Mesendoderm (in vitro differentiated cells): ENCODE measurements at regions not wholly inside any gene's neighbourhood (a gene's known extent, or its start where the extent isn't known, plus 50 kb on each side); places are given as distances from the start of the nearest gene placed in this dataset.

Source experiments
- DNase-seq: peaks from one replicate; pipeline ENCODE4 v3.0.0; 2013
- H2AK5ac ChIP-seq: 2 replicates; pipeline ENCODE4 v1.6.1; 2013; ENCODE audit warnings: low read length, inconsistent platforms
- H2BK120ac ChIP-seq: 2 replicates; pipeline ENCODE4 v1.6.1; 2013; ENCODE audit warnings: low read depth, mild to moderate bottlenecking, low read length, moderate library complexity, mixed read lengths
- H2BK15ac ChIP-seq: replicated peaks from 2 replicates; pipeline ENCODE4 v1.6.1; 2013; ENCODE audit warnings: low read depth, mild to moderate bottlenecking, moderate library complexity
- H2BK5ac ChIP-seq: 2 replicates; pipeline ENCODE4 v1.6.1; 2013; ENCODE audit warnings: low read length, inconsistent platforms
- H3K18ac ChIP-seq: 2 replicates; pipeline ENCODE4 v1.6.1; 2013; ENCODE audit warnings: mild to moderate bottlenecking, low read length, mixed read lengths
- H3K23ac ChIP-seq: one replicate; pipeline ENCODE4 v1.6.1; 2013; ENCODE audit warnings: low read length
- H3K27ac ChIP-seq: 2 replicates; pipeline ENCODE4 v1.5.1; 2013; ENCODE audit warnings: low read depth, mild to moderate bottlenecking, inconsistent platforms, low read length, moderate library complexity
- H3K27me3 ChIP-seq: 2 replicates; pipeline ENCODE4 v1.6.1; 2013; ENCODE audit warnings: low read length, control low read depth, mild to moderate bottlenecking, inconsistent platforms; ENCODE audit not compliant: insufficient read depth, poor library complexity
- H3K36me3 ChIP-seq: 2 replicates; pipeline ENCODE4 v1.6.1; 2013; ENCODE audit warnings: low read length, inconsistent platforms; ENCODE audit not compliant: control insufficient read depth, insufficient read depth
- H3K4ac ChIP-seq: one replicate; pipeline ENCODE4 v1.6.1; 2013; ENCODE audit warnings: low read depth, mild to moderate bottlenecking, low read length, moderate library complexity
- H3K4me1 ChIP-seq: 2 replicates; pipeline ENCODE4 v1.6.1; 2013; ENCODE audit warnings: low read depth, low read length, inconsistent platforms; ENCODE audit not compliant: control insufficient read depth
- H3K4me2 ChIP-seq: 2 replicates; pipeline ENCODE4 v1.6.1; 2013; ENCODE audit warnings: low read length
- H3K4me3 ChIP-seq: 2 replicates; pipeline ENCODE4 v1.5.1; 2013; ENCODE audit warnings: mild to moderate bottlenecking, low read length
- H3K56ac ChIP-seq: one replicate; pipeline ENCODE4 v1.6.1; 2013; ENCODE audit warnings: low read length
- H3K79me1 ChIP-seq: 2 replicates; pipeline ENCODE4 v1.6.1; 2013; ENCODE audit warnings: low read length, inconsistent platforms
- H3K79me2 ChIP-seq: 2 replicates; pipeline ENCODE4 v1.6.1; 2013; ENCODE audit warnings: mild to moderate bottlenecking, low read length; ENCODE audit not compliant: control insufficient read depth, insufficient read depth
- H3K9ac ChIP-seq: 2 replicates; pipeline ENCODE4 v1.6.1; 2013; ENCODE audit warnings: low read length, inconsistent platforms
- H4K5ac ChIP-seq: one replicate; pipeline ENCODE4 v1.6.1; 2013; ENCODE audit warnings: low read length
- H4K8ac ChIP-seq: one replicate; pipeline ENCODE4 v1.6.1; 2013; ENCODE audit warnings: low read depth, mild to moderate bottlenecking, control low read depth, low read length, moderate library complexity
- WGBS: extraction: QIAGEN DNeasy Blood & Tissue Kit; methylation state at CpG from one replicate; pipeline ENCODE4 v1.1.7; 2013; ENCODE audit warnings: low lambda C conversion rate, missing lambda C conversion rate; ENCODE audit not compliant: insufficient coverage; ENCODE audit errors: extremely low coverage; 5-methylcytosine and 5-hydroxymethylcytosine counted together

DNA sequence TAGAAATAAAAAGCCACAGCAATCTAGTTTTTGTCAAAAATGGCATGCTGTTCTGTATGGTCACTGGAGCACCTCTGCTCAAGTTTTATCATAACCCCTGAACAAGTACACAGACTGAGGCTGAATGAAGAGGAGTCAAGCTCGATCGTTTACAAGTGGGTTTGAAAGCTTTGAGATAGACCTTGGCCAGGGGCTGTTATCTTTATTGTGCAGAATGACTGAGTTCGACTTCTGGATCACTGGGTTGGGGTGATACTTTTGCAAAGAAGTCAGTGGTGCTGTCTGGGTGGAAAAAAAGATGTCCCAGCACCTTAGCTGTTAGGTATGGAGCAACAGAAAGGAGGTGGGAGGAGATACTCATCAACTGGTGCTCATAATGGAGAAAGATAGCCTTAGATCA, 446.0 kb downstream of the HACE1 start:
- Histone ChIP-seq H3K36me3 (no peaks in the 10 kb centered on the region), H3K56ac (no peak overlapping the region), H3K27ac (no peak overlapping the region)

DNA sequence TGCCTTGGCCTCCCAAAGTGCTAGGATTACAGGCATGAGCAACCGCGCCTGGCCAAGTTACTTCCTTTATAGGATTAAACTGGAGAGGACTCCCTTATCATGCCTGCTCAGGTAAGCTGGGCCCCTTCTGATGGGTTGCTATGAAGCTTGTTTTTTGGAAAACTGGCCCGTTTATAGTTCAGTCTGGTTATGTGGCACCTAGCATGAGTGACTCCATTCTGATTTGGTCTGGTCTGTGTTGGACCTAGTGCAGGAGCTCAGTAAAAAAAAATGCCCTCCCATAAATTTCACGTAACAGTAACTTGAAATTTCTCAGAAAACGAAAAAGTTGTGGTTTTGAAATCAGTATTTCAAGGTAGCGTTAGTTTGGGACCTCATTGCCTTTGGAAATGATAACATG, 448.4 kb downstream of the HACE1 start:
- H3K4me3 ChIP-seq, result no peak overlapping the region
- H3K79me2 ChIP-seq, result no peaks in the 10 kb centered on the region
- H2BK120ac ChIP-seq, result no peak overlapping the region
- H3K9ac ChIP-seq, result no peak overlapping the region
- no peak overlapping the region for H4K5ac ChIP-seq
- no CpG with 5 or more reads among the region's 6 CpGs for WGBS
- no peak overlapping the region for H4K8ac ChIP-seq
- H2BK15ac ChIP-seq, result no peak overlapping the region
- H3K56ac ChIP-seq, result no peak overlapping the region
- no peak for DNase-seq
- no peak overlapping the region for H3K18ac ChIP-seq
- no peaks in the 10 kb centered on the region for H3K27me3 ChIP-seq
- H3K4me2 ChIP-seq, result no peak overlapping the region
- no peaks in the 10 kb centered on the region for H3K36me3 ChIP-seq
- H3K23ac ChIP-seq, result no peak overlapping the region
- H2AK5ac ChIP-seq, result no peak overlapping the region
- no peak overlapping the region for H3K4ac ChIP-seq
- H3K79me1 ChIP-seq, result no peaks in the 10 kb centered on the region
- peaks cover 2% of the 10 kb centered on the region for H3K4me1 ChIP-seq
- no peak overlapping the region for H2BK5ac ChIP-seq
- H3K27ac ChIP-seq, result no peak overlapping the region

More for the DNA sequence above, 446.0 kb downstream of the HACE1 start:
- Histone ChIP-seq H3K4me1 (no peaks in the 10 kb centered on the region), H3K79me1 (no peaks in the 10 kb centered on the region), H4K8ac (no peak overlapping the region), H3K27me3 (no peaks in the 10 kb centered on the region), H2BK120ac (no peak overlapping the region), H3K79me2 (no peaks in the 10 kb centered on the region), H3K18ac (no peak overlapping the region), H3K9ac (no peak overlapping the region), H4K5ac (no peak overlapping the region), H3K4ac (no peak overlapping the region), H3K23ac (no peak overlapping the region), H3K4me2 (no peak overlapping the region), H2BK15ac (no peak overlapping the region), H3K4me3 (no peak overlapping the region), H2AK5ac (no peak overlapping the region), H2BK5ac (no peak overlapping the region)
- no CpG with 5 or more reads among the region's 3 CpGs for WGBS
- peak; percentile 18 for DNase-seq

DNA sequence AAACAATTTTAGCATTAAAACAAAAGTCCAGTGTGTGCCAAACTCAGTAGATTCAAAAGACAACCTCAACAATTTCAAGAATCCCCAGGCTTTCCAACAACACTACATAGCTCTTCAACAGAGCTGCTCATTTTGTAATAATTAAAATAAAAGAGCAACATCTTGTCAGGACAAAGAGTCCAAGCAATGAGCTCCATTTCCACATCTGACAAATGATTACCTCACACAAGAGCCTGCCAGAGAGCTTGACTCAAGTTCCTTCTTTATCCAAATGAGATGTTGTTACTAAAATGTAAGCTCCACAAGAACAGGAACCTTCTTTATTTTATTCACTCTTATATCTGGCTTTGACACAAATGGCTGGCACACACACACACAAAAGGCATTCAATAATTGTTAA, 449.8 kb downstream of the HACE1 start:
- no peak overlapping the region for H3K23ac ChIP-seq
- no peaks in the 10 kb centered on the region for H3K79me1 ChIP-seq
- no peak overlapping the region for H2BK15ac ChIP-seq
- no peak overlapping the region for H3K18ac ChIP-seq
- H4K5ac ChIP-seq, result no peak overlapping the region
- no peak overlapping the region for H3K56ac ChIP-seq
- H3K4me3 ChIP-seq, result no peak overlapping the region
- H2BK5ac ChIP-seq, result no peak overlapping the region
- no peak overlapping the region for H3K4me2 ChIP-seq
- no peak overlapping the region for H3K27ac ChIP-seq
- no peak for DNase-seq
- H3K79me2 ChIP-seq, result no peaks in the 10 kb centered on the region
- H2AK5ac ChIP-seq, result no peak overlapping the region
- no peak overlapping the region for H4K8ac ChIP-seq
- no peak overlapping the region for H3K9ac ChIP-seq
- H3K4me1 ChIP-seq, result peaks cover 2% of the 10 kb centered on the region
- no peaks in the 10 kb centered on the region for H3K27me3 ChIP-seq
- no peak overlapping the region for H3K4ac ChIP-seq
- H3K36me3 ChIP-seq, result no peaks in the 10 kb centered on the region
- H2BK120ac ChIP-seq, result peak overlapping the region; percentile 45

DNA sequence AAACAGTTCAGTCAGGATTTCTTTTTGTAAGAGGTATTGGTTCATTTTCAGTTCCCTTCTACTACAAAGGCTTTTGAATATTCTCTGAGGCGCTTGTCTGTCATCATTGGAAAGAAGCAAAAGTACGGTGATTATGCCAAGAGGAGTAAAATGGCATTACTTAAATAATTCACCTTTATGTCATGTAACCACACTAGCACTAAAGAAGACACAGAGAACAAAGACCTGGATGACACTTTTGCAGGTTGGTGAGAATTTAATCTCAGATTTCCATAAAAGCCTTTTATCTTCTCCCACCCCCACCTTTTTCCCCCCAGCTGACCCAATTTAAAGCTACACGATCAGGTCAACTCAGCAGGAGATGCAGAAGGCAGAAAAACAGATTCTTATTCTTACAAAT, 451.8 kb downstream of the HACE1 start:
- H3K27ac ChIP-seq, result no peak overlapping the region
- H3K79me2 ChIP-seq, result no peaks in the 10 kb centered on the region
- H2BK15ac ChIP-seq, result no peak overlapping the region
- no peak overlapping the region for H3K4ac ChIP-seq
- H3K4me2 ChIP-seq, result no peak overlapping the region
- H3K9ac ChIP-seq, result no peak overlapping the region
- H4K8ac ChIP-seq, result no peak overlapping the region
- no peak overlapping the region for H3K4me3 ChIP-seq
- no peak overlapping the region for H2BK5ac ChIP-seq
- H2AK5ac ChIP-seq, result no peak overlapping the region
- H3K27me3 ChIP-seq, result no peaks in the 10 kb centered on the region
- no peak overlapping the region for H3K18ac ChIP-seq
- WGBS, result no CpG with 5 or more reads among the region's 3 CpGs
- H3K79me1 ChIP-seq, result no peaks in the 10 kb centered on the region
- no peak overlapping the region for H2BK120ac ChIP-seq
- H3K36me3 ChIP-seq, result no peaks in the 10 kb centered on the region
- no peak overlapping the region for H3K23ac ChIP-seq
- H4K5ac ChIP-seq, result no peak overlapping the region
- H3K4me1 ChIP-seq, result peaks cover 2% of the 10 kb centered on the region
- DNase-seq, result peak; percentile 51
- no peak overlapping the region for H3K56ac ChIP-seq

DNA sequence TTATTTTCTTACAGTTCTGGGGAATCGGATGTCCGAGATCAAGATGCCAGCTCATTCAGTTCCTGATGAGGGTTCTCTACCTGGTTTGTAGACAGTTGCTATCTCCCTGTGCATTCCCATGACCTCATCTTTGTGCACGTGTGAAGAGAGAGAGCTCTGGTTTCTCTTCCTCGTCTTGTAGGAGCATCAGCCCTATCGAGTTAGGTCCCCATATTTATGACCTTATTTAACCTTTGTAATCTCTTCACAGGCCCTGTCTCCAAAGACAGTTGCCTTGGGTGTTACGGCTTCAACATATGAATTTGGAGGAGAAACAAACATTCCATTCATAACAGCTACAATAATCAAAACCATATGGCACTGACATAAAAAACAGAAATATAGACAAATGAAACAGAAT, 455.3 kb downstream of the HACE1 start:
- H3K79me2 ChIP-seq, result no peaks in the 10 kb centered on the region
- no peak overlapping the region for H2BK15ac ChIP-seq
- H3K56ac ChIP-seq, result no peak overlapping the region
- H3K4me3 ChIP-seq, result no peak overlapping the region
- H3K4ac ChIP-seq, result no peak overlapping the region
- peak; percentile 15 for DNase-seq
- no peaks in the 10 kb centered on the region for H3K79me1 ChIP-seq
- H4K8ac ChIP-seq, result no peak overlapping the region
- H3K9ac ChIP-seq, result no peak overlapping the region
- no peaks in the 10 kb centered on the region for H3K27me3 ChIP-seq
- H3K4me2 ChIP-seq, result no peak overlapping the region
- no peak overlapping the region for H3K18ac ChIP-seq
- peaks cover 2% of the 10 kb centered on the region for H3K4me1 ChIP-seq
- no peak overlapping the region for H2BK120ac ChIP-seq
- no peak overlapping the region for H2BK5ac ChIP-seq
- no peak overlapping the region for H4K5ac ChIP-seq
- H3K36me3 ChIP-seq, result no peaks in the 10 kb centered on the region
- H2AK5ac ChIP-seq, result no peak overlapping the region
- no CpG with 5 or more reads among the region's 6 CpGs for WGBS
- H3K23ac ChIP-seq, result no peak overlapping the region
- H3K27ac ChIP-seq, result no peak overlapping the region

DNA sequence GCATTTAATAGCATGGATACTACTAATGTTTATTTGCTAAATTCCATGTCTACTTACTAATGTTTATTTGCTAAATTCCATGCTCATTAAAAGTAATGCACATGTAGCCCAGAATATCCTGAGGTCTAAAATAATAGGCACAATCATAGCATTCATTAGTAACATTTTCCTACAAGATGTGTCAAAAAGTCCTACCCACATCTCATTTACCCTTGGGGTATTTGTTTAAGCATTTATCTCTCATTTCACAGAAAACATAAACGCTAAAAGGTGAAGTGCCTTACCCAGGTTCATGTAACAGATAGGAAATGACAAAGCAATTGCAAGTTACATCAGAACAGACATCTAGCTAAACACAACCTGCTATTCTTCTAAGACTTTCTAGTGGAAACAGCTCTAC, 457.1 kb downstream of the HACE1 start:
- Histone ChIP-seq H3K4ac (no peak overlapping the region), H4K5ac (no peak overlapping the region), H3K79me1 (no peaks in the 10 kb centered on the region), H3K9ac (no peak overlapping the region), H3K27ac (no peak overlapping the region), H3K36me3 (no peaks in the 10 kb centered on the region), H2BK5ac (no peak overlapping the region), H2BK120ac (no peak overlapping the region), H3K79me2 (no peaks in the 10 kb centered on the region), H3K27me3 (no peaks in the 10 kb centered on the region), H3K23ac (no peak overlapping the region), H2BK15ac (no peak overlapping the region), H3K4me3 (no peak overlapping the region), H3K4me2 (no peak overlapping the region), H3K18ac (no peak overlapping the region), H3K4me1 (no peaks in the 10 kb centered on the region), H2AK5ac (no peak overlapping the region), H4K8ac (no peak overlapping the region), H3K56ac (no peak overlapping the region)
- no CpG with 5 or more reads among the region's 1 CpG for whole genome bisulfite sequencing
- no peak for DNase-seq
